WTC11 (cell line): ENCODE measurements at regions not wholly inside any gene's neighbourhood (a gene's known extent, or its start where the extent isn't known, plus 50 kb on each side); places are given as distances from the start of the nearest gene placed in this dataset.

ENCODE experiments used
- ATAC-seq: fragments of 200-7000 bp; cut with Tn5 transposase; 2 replicates; pipeline ENCODE4 v1.10.0; 2021; ENCODE audit warnings: mild to moderate bottlenecking, moderate library complexity
- CTCF ChIA-PET: fragments of 300-600 bp; sonication (Branson Sonifier 250); formaldehyde crosslinking; loops from one replicate; lab custom pipeline; 2021; ENCODE audit warnings: antibody characterized with exemption; lab: Charles Lee
- POLR2A ChIA-PET: fragments of 350-600 bp; sonication (Branson Sonifier 250); formaldehyde crosslinking; loops from one replicate; lab custom pipeline; 2021; ENCODE audit warnings: antibody characterized with exemption; lab: Charles Lee
- DNase-seq: peaks from one replicate; pipeline ENCODE4 v3.0.0; 2021; ENCODE audit warnings: low spot score
- H3K27ac Mint-ChIP-seq: 2 replicates; pipeline ENCODE4 v1.8.0; 2021; ENCODE audit warnings: mixed read lengths
- H3K27me3 Mint-ChIP-seq: 2 replicates; pipeline ENCODE4 v1.8.0; 2021; ENCODE audit warnings: low read depth, mild to moderate bottlenecking, moderate library complexity, mixed read lengths
- H3K36me3 Mint-ChIP-seq: 2 replicates; pipeline ENCODE4 v1.8.0; 2021; ENCODE audit warnings: mixed read lengths
- H3K4me1 Mint-ChIP-seq: 2 replicates; pipeline ENCODE4 v1.8.0; 2022; ENCODE audit warnings: mixed read lengths
- H3K4me3 Mint-ChIP-seq: 2 replicates; pipeline ENCODE4 v1.8.0; 2021; ENCODE audit warnings: mild to moderate bottlenecking, moderate library complexity, mixed read lengths
- H3K9me3 Mint-ChIP-seq: 2 replicates; pipeline ENCODE4 v1.8.0; 2021; ENCODE audit warnings: mixed read lengths
- AR ChIP-seq: fragments of 250-450 bp; sonication (Bioruptor Pico); IDR thresholded peaks from 2 replicates; pipeline ENCODE4 v1.9.0; 2021; ENCODE audit warnings: mild to moderate bottlenecking
- ATF1 ChIP-seq: sonication (generic); formaldehyde crosslinking; IDR thresholded peaks from 2 replicates; pipeline ENCODE4 v1.8.1; 2023; ENCODE audit warnings: mild to moderate bottlenecking, moderate library complexity, missing genetic modification reagents
- ATF6 ChIP-seq: sonication (generic); formaldehyde crosslinking; IDR thresholded peaks from 2 replicates; pipeline ENCODE4 v1.8.1; 2023; ENCODE audit warnings: mild to moderate bottlenecking, missing genetic modification reagents
- CBFB ChIP-seq: sonication (generic); formaldehyde crosslinking; IDR thresholded peaks from 2 replicates; pipeline ENCODE4 v1.8.1; 2022; ENCODE audit warnings: mild to moderate bottlenecking, low read depth, missing genetic modification reagents
- E2F4 ChIP-seq: sonication (generic); formaldehyde crosslinking; IDR thresholded peaks from 2 replicates; pipeline ENCODE4 v1.8.1; 2022; ENCODE audit warnings: low read depth, mild to moderate bottlenecking, moderate library complexity, missing genetic modification reagents, borderline replicate concordance
- EMX1 ChIP-seq: fragments of 250-450 bp; sonication (Bioruptor Pico); IDR thresholded peaks from 2 replicates; pipeline ENCODE4 v1.8.0; 2021; ENCODE audit warnings: mild to moderate bottlenecking
- ERG ChIP-seq: fragments of 250-450 bp; sonication (Bioruptor Pico); IDR thresholded peaks from 2 replicates; pipeline ENCODE4 v1.8.0; 2021; ENCODE audit warnings: mild to moderate bottlenecking
- FOXP4 ChIP-seq: sonication (generic); formaldehyde crosslinking; IDR thresholded peaks from 2 replicates; pipeline ENCODE4 v1.8.0; 2022; ENCODE audit warnings: mild to moderate bottlenecking, missing genetic modification reagents
- GABPB1 ChIP-seq: sonication (generic); formaldehyde crosslinking; IDR thresholded peaks from 2 replicates; pipeline ENCODE4 v1.8.1; 2023; ENCODE audit warnings: mild to moderate bottlenecking, missing genetic modification reagents
- IRF2 ChIP-seq: sonication (generic); formaldehyde crosslinking; IDR thresholded peaks from 2 replicates; pipeline ENCODE4 v1.8.0; 2022; ENCODE audit warnings: low read depth, missing genetic modification reagents, borderline replicate concordance
- MAX ChIP-seq: sonication (generic); formaldehyde crosslinking; IDR thresholded peaks from 2 replicates; pipeline ENCODE4 v1.8.0; 2022; ENCODE audit warnings: mild to moderate bottlenecking, missing genetic modification reagents
- MYBL2 ChIP-seq: sonication (generic); formaldehyde crosslinking; IDR thresholded peaks from 2 replicates; pipeline ENCODE4 v1.8.1; 2023; ENCODE audit warnings: mild to moderate bottlenecking, moderate library complexity, missing genetic modification reagents
- NR3C1 ChIP-seq: sonication (generic); formaldehyde crosslinking; conservative IDR thresholded peaks from 2 replicates; pipeline ENCODE4 v1.8.1; 2023; ENCODE audit warnings: low read depth, mild to moderate bottlenecking, missing genetic modification reagents
- OVOL2 ChIP-seq: fragments of 250-450 bp; sonication (Bioruptor Pico); IDR thresholded peaks from 2 replicates; pipeline ENCODE4 v1.9.0; 2021; ENCODE audit warnings: mild to moderate bottlenecking, borderline replicate concordance
- PREB ChIP-seq: sonication (generic); formaldehyde crosslinking; IDR thresholded peaks from 2 replicates; pipeline ENCODE4 v1.8.1; 2022; ENCODE audit warnings: mild to moderate bottlenecking, missing genetic modification reagents, moderate library complexity, borderline replicate concordance
- RORB ChIP-seq: fragments of 250-450 bp; sonication (Bioruptor Pico); IDR thresholded peaks from 2 replicates; pipeline ENCODE4 v1.9.0; 2021; ENCODE audit warnings: mild to moderate bottlenecking
- SMAD3 ChIP-seq: sonication (generic); formaldehyde crosslinking; IDR thresholded peaks from 2 replicates; pipeline ENCODE4 v1.8.0; 2022; ENCODE audit warnings: missing genetic modification reagents, mild to moderate bottlenecking, borderline replicate concordance
- SMAD4 ChIP-seq: sonication (generic); formaldehyde crosslinking; IDR thresholded peaks from 2 replicates; pipeline ENCODE4 v1.8.0; 2022; ENCODE audit warnings: mild to moderate bottlenecking, missing genetic modification reagents
- SP1 ChIP-seq: sonication (generic); formaldehyde crosslinking; conservative IDR thresholded peaks from 2 replicates; pipeline ENCODE4 v1.8.1; 2022; ENCODE audit warnings: missing genetic modification reagents
- ZBTB21 ChIP-seq: sonication (generic); formaldehyde crosslinking; IDR thresholded peaks from 2 replicates; pipeline ENCODE4 v1.8.1; 2023; ENCODE audit warnings: mild to moderate bottlenecking, missing genetic modification reagents, borderline replicate concordance
- ZNF416 ChIP-seq: fragments of 250-450 bp; sonication (Bioruptor Pico); IDR thresholded peaks from 2 replicates; pipeline ENCODE4 v1.9.0; 2021; ENCODE audit warnings: mild to moderate bottlenecking, inconsistent platforms
- ZNF512 ChIP-seq: sonication (generic); formaldehyde crosslinking; IDR thresholded peaks from 2 replicates; pipeline ENCODE4 v1.8.1; 2022; ENCODE audit warnings: missing genetic modification reagents, borderline replicate concordance

GRCh38 chr9:30534896-30535295 is 1849.5 kb upstream of the ACO1 start (continued):
- TF ChIP-seq MYBL2 (CRISPR knock-in tag) (no peak), SMAD3 (CRISPR knock-in tag) (no peak), SP1 (CRISPR knock-in tag) (no peak), CBFB (CRISPR knock-in tag) (no peak)

- DNase-seq (no peak), ATAC-seq (no peak)
- Mint-ChIP-seq H3K36me3 (peaks cover 42% of the 10 kb centered on the region), H3K27me3 (peaks cover 3% of the 10 kb centered on the region; the same call in 1 of the 2 replicates), H3K27ac (no peak overlapping the region), H3K9me3 (peaks cover 50% of the 10 kb centered on the region), H3K4me1 (peaks cover 6% of the 10 kb centered on the region), H3K4me3 (no peak overlapping the region)
- POLR2A ChIA-PET = no interaction called here
- CTCF ChIA-PET = no interaction called here
- TF ChIP-seq ATF6 (CRISPR knock-in tag) = no peak
- TF ChIP-seq ZNF512 = no peak
- TF ChIP-seq MAX (CRISPR knock-in tag) = no peak
- TF ChIP-seq OVOL2 = no peak
- TF ChIP-seq ZBTB21 = no peak
- no peak for TF ChIP-seq AR (CRISPR knock-in tag)
- TF ChIP-seq ATF1 = no peak
- TF ChIP-seq IRF2 (CRISPR knock-in tag) = no peak
- no peak for TF ChIP-seq GABPB1
- no peak for TF ChIP-seq RORB (CRISPR knock-in tag)
- no peak for TF ChIP-seq FOXP4 (CRISPR knock-in tag)
- TF ChIP-seq PREB = no peak
- TF ChIP-seq EMX1 = no peak
- TF ChIP-seq E2F4 = no peak
- TF ChIP-seq ERG (CRISPR knock-in tag) = no peak
- no peak for TF ChIP-seq ZNF416 (CRISPR knock-in tag)
- no peak for TF ChIP-seq SMAD4 (CRISPR knock-in tag)
- no peak for TF ChIP-seq NR3C1
Observed at GRCh38 chr9:30536494-30536893, 1847.9 kb upstream of the ACO1 start.
